COLO668 (cell line): ENCODE measurements at regions not wholly inside any gene's neighbourhood (a gene's known extent, or its start where the extent isn't known, plus 50 kb on each side); places are given as distances from the start of the nearest gene placed in this dataset.
"Not testable (repeated sequence)": the region's sequence is repeated elsewhere in the genome, so short reads cannot be mapped to it uniquely, and the experiment has no call there.

Experiments
- DNase-seq: peaks from one replicate; lab custom pipeline; 2025; ENCODE audit not compliant: unreplicated experiment; lab: John Stamatoyannopoulos, UW

- DNase-seq, result no peak
Observed at GRCh38 chr4:141518222-141518621, 118.2 kb upstream of the IL15 start.

- no peak for DNase-seq
Observed at GRCh38 chr4:141524116-141524515, 112.3 kb upstream of the IL15 start.

GRCh38 chr4:141524841-141525240 lies 111.5 kb upstream of the IL15 start:
- no peak for DNase-seq

- DNase-seq, result no peak
Observed at GRCh38 chr4:141530627-141531026, 105.8 kb upstream of the IL15 start.

- DNase-seq, result no peak
Observed at GRCh38 chr4:141534985-141535384, 101.4 kb upstream of the IL15 start.

- DNase-seq, result no peak
Observed at GRCh38 chr4:141538001-141538400, 98.4 kb upstream of the IL15 start.

- DNase-seq, result no peak
Observed at GRCh38 chr4:141540643-141541042, 95.7 kb upstream of the IL15 start.

- no peak for DNase-seq
Observed at GRCh38 chr4:141541851-141542250, 94.5 kb upstream of the IL15 start.

GRCh38 chr4:141543176-141543575 lies 93.2 kb upstream of the IL15 start:
- no peak for DNase-seq

- no peak for DNase-seq
Observed at GRCh38 chr4:141543706-141544105, 92.7 kb upstream of the IL15 start.

GRCh38 chr4:141548791-141549190 lies 87.6 kb upstream of the IL15 start:
- DNase-seq, result no peak

GRCh38 chr4:141560056-141560455 lies 76.3 kb upstream of the IL15 start:
- DNase-seq, result no peak

- no peak for DNase-seq
Observed at GRCh38 chr4:141562649-141563048, 73.7 kb upstream of the IL15 start.

- no peak for DNase-seq
Observed at GRCh38 chr4:141563723-141564122, 72.7 kb upstream of the IL15 start.

- DNase-seq, result not testable (repeated sequence)
Observed at GRCh38 chr4:141564961-141565360, 71.4 kb upstream of the IL15 start.

GRCh38 chr4:141565379-141566089 lies 70.8 kb upstream of the IL15 start:
- DNase-seq, result no peak

- no peak for DNase-seq
Observed at GRCh38 chr4:141567326-141567915, 69.0 kb upstream of the IL15 start.

GRCh38 chr4:141569141-141569540 lies 67.2 kb upstream of the IL15 start:
- DNase-seq, result no peak

- DNase-seq, result no peak
Observed at GRCh38 chr4:141570290-141570689, 66.1 kb upstream of the IL15 start.

GRCh38 chr4:141571362-141571761 lies 65.0 kb upstream of the IL15 start:
- no peak for DNase-seq

GRCh38 chr4:141571793-141572192 lies 64.6 kb upstream of the IL15 start:
- no peak for DNase-seq

GRCh38 chr4:141573678-141574077 lies 62.7 kb upstream of the IL15 start:
- no peak for DNase-seq

GRCh38 chr4:141575884-141576283 lies 60.5 kb upstream of the IL15 start:
- DNase-seq, result no peak
